SK-MEL-5 (cell line): ENCODE measurements at regions not wholly inside any gene's neighbourhood (a gene's known extent, or its start where the extent isn't known, plus 50 kb on each side); places are given as distances from the start of the nearest gene placed in this dataset.
"Not testable (repeated sequence)": the region's sequence is repeated elsewhere in the genome, so short reads cannot be mapped to it uniquely, and the experiment has no call there.

Experiments
- DNase-seq: peaks from one replicate; pipeline ENCODE4 v3.0.0-alpha.2; 2016; ENCODE audit warnings: low read depth, low spot score
- in situ Hi-C: cut with HindIII; loops from 2 replicates; pipeline ENCODE4 v1.10.0; 2016; ENCODE audit warnings: low sequenced_read_pairs, high pct_unique_total_duplicates, low pct_unique_long_range_greater_than_20kb

GRCh38 chr4:1589098-1589497 is 95.0 kb downstream of the FAM53A start:
- in situ Hi-C loops, result no loop called here

GRCh38 chr4:1588306-1588705 is 95.8 kb downstream of the FAM53A start:
- DNase-seq, result no peak
- in situ Hi-C loops, result no loop called here

More at GRCh38 chr4:1589098-1589497, 95.0 kb downstream of the FAM53A start:
- no peak for DNase-seq

- no peak for DNase-seq
- in situ Hi-C loops, result no loop called here
Observed at GRCh38 chr4:1584498-1584897, 99.6 kb downstream of the FAM53A start.

GRCh38 chr4:1583859-1584258 is 100.3 kb downstream of the FAM53A start:
- DNase-seq, result no peak
- in situ Hi-C loops, result no loop called here

GRCh38 chr4:1583051-1583785 is 100.9 kb downstream of the FAM53A start:
- in situ Hi-C loops, result no loop called here

GRCh38 chr4:1582227-1582626 is 101.9 kb downstream of the FAM53A start:
- no peak for DNase-seq
- in situ Hi-C loops, result no loop called here

More at GRCh38 chr4:1583051-1583785, 100.9 kb downstream of the FAM53A start:
- peak; percentile 35 for DNase-seq

GRCh38 chr4:1581164-1581894 is 102.8 kb downstream of the FAM53A start:
- DNase-seq, result peak; percentile 84
- in situ Hi-C loops, result not testable (repeated sequence)

- in situ Hi-C loops, result not testable (repeated sequence)
Observed at GRCh38 chr4:1580692-1581012, 103.5 kb downstream of the FAM53A start.

GRCh38 chr4:1579901-1580691 is 104.0 kb downstream of the FAM53A start:
- DNase-seq, result peak; percentile 91
- in situ Hi-C loops, result no loop called here

More at GRCh38 chr4:1580692-1581012, 103.5 kb downstream of the FAM53A start:
- DNase-seq, result not testable (repeated sequence)

GRCh38 chr4:1579001-1579900 is 104.9 kb downstream of the FAM53A start:
- in situ Hi-C loops, result no loop called here
- DNase-seq, result peak; percentile 65

- in situ Hi-C loops, result no loop called here
- no peak for DNase-seq
Observed at GRCh38 chr4:1578251-1578773, 105.8 kb downstream of the FAM53A start.

- DNase-seq, result no peak
- in situ Hi-C loops, result no loop called here
Observed at GRCh38 chr4:1577822-1578217, 106.3 kb downstream of the FAM53A start.

GRCh38 chr4:1576961-1577821 is 106.9 kb downstream of the FAM53A start:
- in situ Hi-C loops, result no loop called here
- no peak for DNase-seq

- in situ Hi-C loops, result no loop called here
- DNase-seq, result no peak
Observed at GRCh38 chr4:1576304-1576960, 107.7 kb downstream of the FAM53A start.

- DNase-seq, result no peak
- in situ Hi-C loops, result no loop called here
Observed at GRCh38 chr4:1575418-1576303, 108.5 kb downstream of the FAM53A start.
